ENCODE measurements at regions not wholly inside any gene's neighbourhood (a gene's known extent, or its start where the extent isn't known, plus 50 kb on each side); places are given as distances from the start of the nearest gene placed in this dataset.

GRCh38 chr14:105830171-105830570 lies 303.8 kb downstream of the TMEM121 start:
- TF ChIP-seq CTCF (IDR thresholded peaks at IDR 0.05) = no peak
- no peak for TF ChIP-seq EP300 (IDR thresholded peaks at IDR 0.05)
- no peak for TF ChIP-seq POLR2A (IDR thresholded peaks at IDR 0.05)
- no peak for TF ChIP-seq POLR2AphosphoS5 (IDR thresholded peaks at IDR 0.05)
- Histone ChIP-seq H3K4me3 (no peak overlapping the region), H3K4me1 (no peaks in the 10 kb centered on the region), H3K27me3 (no peaks in the 10 kb centered on the region), H3K9me3 (no peaks in the 10 kb centered on the region), H3K27ac (no peak overlapping the region), H3K36me3 (no peaks in the 10 kb centered on the region)
- no peak for DNase-seq (ENCODE audit: low spot score in 2 of 2)
- WGBS = 73% methylated on average over 6 of the region's 6 CpGs

- no peaks in the 10 kb centered on the region for H3K27me3 ChIP-seq
- 92% methylated on average over 6 of the region's 11 CpGs for WGBS
- no peak for DNase-seq (ENCODE audit: low spot score in 2 of 2)
- no peaks in the 10 kb centered on the region for H3K9me3 ChIP-seq
- H3K27ac ChIP-seq = no peak overlapping the region
- no peaks in the 10 kb centered on the region for H3K4me1 ChIP-seq
- no peak overlapping the region for H3K4me3 ChIP-seq
- H3K36me3 ChIP-seq = no peaks in the 10 kb centered on the region
- TF ChIP-seq POLR2A (IDR thresholded peaks at IDR 0.05) (no peak), CTCF (IDR thresholded peaks at IDR 0.05) (no peak), POLR2AphosphoS5 (IDR thresholded peaks at IDR 0.05) (no peak), EP300 (IDR thresholded peaks at IDR 0.05) (no peak)
Measured at GRCh38 chr14:105836160-105836559, 309.8 kb downstream of the TMEM121 start.

GRCh38 chr14:105836730-105837129 lies 310.3 kb downstream of the TMEM121 start:
- Histone ChIP-seq H3K27ac (no peak overlapping the region), H3K4me3 (no peak overlapping the region), H3K9me3 (no peaks in the 10 kb centered on the region), H3K27me3 (no peaks in the 10 kb centered on the region), H3K36me3 (no peaks in the 10 kb centered on the region), H3K4me1 (no peaks in the 10 kb centered on the region)
- DNase-seq (ENCODE audit: low spot score in 2 of 2) = no peak
- TF ChIP-seq EP300 (IDR thresholded peaks at IDR 0.05) (no peak), POLR2A (IDR thresholded peaks at IDR 0.05) (no peak), POLR2AphosphoS5 (IDR thresholded peaks at IDR 0.05) (no peak), CTCF (IDR thresholded peaks at IDR 0.05) (no peak)
- WGBS = 76% methylated on average over 9 of the region's 10 CpGs

GRCh38 chr14:105837349-105838063 lies 311.1 kb downstream of the TMEM121 start:
- H3K9me3 ChIP-seq = no peaks in the 10 kb centered on the region
- no peaks in the 10 kb centered on the region for H3K27me3 ChIP-seq
- H3K4me3 ChIP-seq = no peak overlapping the region
- H3K36me3 ChIP-seq = no peaks in the 10 kb centered on the region
- DNase-seq (ENCODE audit: low spot score in 2 of 2) = no peak
- 85% methylated on average over 16 of the region's 20 CpGs for WGBS
- H3K27ac ChIP-seq = no peak overlapping the region
- H3K4me1 ChIP-seq = no peaks in the 10 kb centered on the region
- TF ChIP-seq POLR2A (IDR thresholded peaks at IDR 0.05) = no peak
- TF ChIP-seq CTCF (IDR thresholded peaks at IDR 0.05) = no peak
- TF ChIP-seq POLR2AphosphoS5 (IDR thresholded peaks at IDR 0.05) = no peak
- TF ChIP-seq EP300 (IDR thresholded peaks at IDR 0.05) = no peak

GRCh38 chr14:105838107-105838506 lies 311.7 kb downstream of the TMEM121 start:
- DNase-seq (ENCODE audit: low spot score in 2 of 2) = no peak
- WGBS = 87% methylated on average over 11 of the region's 11 CpGs
- no peak overlapping the region for H3K4me3 ChIP-seq
- H3K9me3 ChIP-seq = no peaks in the 10 kb centered on the region
- no peaks in the 10 kb centered on the region for H3K36me3 ChIP-seq
- H3K4me1 ChIP-seq = no peaks in the 10 kb centered on the region
- H3K27ac ChIP-seq = no peak overlapping the region
- TF ChIP-seq CTCF (IDR thresholded peaks at IDR 0.05) (no peak), POLR2A (IDR thresholded peaks at IDR 0.05) (no peak), POLR2AphosphoS5 (IDR thresholded peaks at IDR 0.05) (no peak), EP300 (IDR thresholded peaks at IDR 0.05) (no peak)
- H3K27me3 ChIP-seq = no peaks in the 10 kb centered on the region
